SK-N-SH (cell line): ENCODE measurements at regions not wholly inside any gene's neighbourhood (a gene's known extent, or its start where the extent isn't known, plus 50 kb on each side); places are given as distances from the start of the nearest gene placed in this dataset.
"Not testable (repeated sequence)": the region's sequence is repeated elsewhere in the genome, so short reads cannot be mapped to it uniquely, and the experiment has no call there.

Experiments
- CTCF ChIA-PET: fragments of 300-600, 350-600 bp; formaldehyde crosslinking; extraction: SDS; loops from one replicate; lab custom pipeline; 2021; lab: Yijun Ruan, JAX
- POLR2A ChIA-PET: fragments of 350-600 bp; sonication (Branson Sonifier 250); formaldehyde crosslinking; extraction: SDS; loops from one replicate; lab custom pipeline; 2020; ENCODE audit warnings: antibody characterized with exemption, inconsistent platforms; lab: Yijun Ruan, JAX
- DNase-seq: peaks from one replicate; pipeline ENCODE4 v3.0.0; 2012
- H2AFZ ChIP-seq: fragments of 200-600 bp; sonication (generic); 2 replicates; pipeline ENCODE4 v1.8.1; 2016; ENCODE audit warnings: antibody characterized with exemption, mild to moderate bottlenecking, low read depth
- H3F3A ChIP-seq: fragments of 200-600 bp; sonication (generic); replicated peaks from 2 replicates; pipeline ENCODE3; 2016; ENCODE audit warnings: antibody characterized with exemption, mild to moderate bottlenecking; ENCODE audit not compliant: insufficient read depth
- H3K27ac ChIP-seq, 2 experiments: fragments of 200-500 bp in 1 of 2; fragments of 200-600 bp in 1 of 2; sonication (Bioruptor generic) in 1 of 2; sonication (generic), shearing (Covaris generic) in 1 of 2; 2 replicates each; pipeline versions ENCODE4 v1.5.1 to v1.6.1; 2014 to 2016; ENCODE audit warnings: low read depth in 2 of 2, inconsistent platforms in 1 of 2, low read length in 1 of 2, mild to moderate bottlenecking in 1 of 2, mixed read lengths in 1 of 2
- H3K27me3 ChIP-seq: fragments of 200-600 bp; sonication (generic), shearing (Covaris generic); 2 replicates; pipeline ENCODE4 v1.6.1; 2016; ENCODE audit warnings: mixed run types; ENCODE audit not compliant: insufficient read depth
- H3K36me3 ChIP-seq, 2 experiments: fragments of 200-500 bp in 1 of 2; fragments of 200-600 bp in 1 of 2; sonication (Bioruptor generic) in 1 of 2; sonication (generic) in 1 of 2; replicated peaks in 1 of 2; 2 replicates each; pipeline versions ENCODE3 to v1.5.1; 2014 to 2016; ENCODE audit warnings: low read length in 1 of 2, mild to moderate bottlenecking in 1 of 2; ENCODE audit not compliant: insufficient read depth in 2 of 2, control insufficient read depth in 1 of 2
- H3K4me1 ChIP-seq, 2 experiments: fragments of 200-500 bp in 1 of 2; fragments of 200-600 bp in 1 of 2; sonication (Bioruptor generic) in 1 of 2; sonication (generic), shearing (Covaris generic) in 1 of 2; 2 replicates each; pipeline versions ENCODE4 v1.5.1 to v1.6.1; 2014 to 2016; ENCODE audit warnings: low read depth in 1 of 2, low read length in 1 of 2, mixed run types in 1 of 2; ENCODE audit not compliant: insufficient read depth in 2 of 2, control insufficient read depth in 1 of 2
- H3K4me2 ChIP-seq: fragments of 200-600 bp; sonication (generic), shearing (Covaris generic); 2 replicates; pipeline ENCODE4 v1.6.1; 2017; ENCODE audit warnings: mixed run types
- H3K4me3 ChIP-seq, 2 experiments: fragments of 200-500 bp in 1 of 2; fragments of 200-600 bp in 1 of 2; sonication (Bioruptor generic) in 1 of 2; sonication (generic), shearing (Covaris generic) in 1 of 2; 2 replicates each; pipeline versions ENCODE4 v1.5.1 to v1.8.1; 2014 to 2016; ENCODE audit warnings: low read depth in 2 of 2, inconsistent platforms in 1 of 2, low read length in 1 of 2, mild to moderate bottlenecking in 1 of 2, mixed read lengths in 1 of 2, moderate library complexity in 1 of 2
- H3K79me2 ChIP-seq: fragments of 200-600 bp; sonication (generic); 2 replicates; pipeline ENCODE4 v1.8.1; 2017; ENCODE audit warnings: mild to moderate bottlenecking; ENCODE audit not compliant: insufficient read depth
- H3K9ac ChIP-seq: fragments of 200-600 bp; sonication (generic); 2 replicates; pipeline ENCODE4 v1.6.1; 2017; ENCODE audit warnings: mixed run types
- H3K9me2 ChIP-seq: fragments of 200-600 bp; sonication (generic); 2 replicates; pipeline ENCODE4 v1.6.1; 2017; ENCODE audit warnings: mixed run types
- H3K9me3 ChIP-seq: fragments of 200-600 bp; sonication (generic); 2 replicates; pipeline ENCODE4 v1.6.1; 2017; ENCODE audit warnings: mixed run types, mild to moderate bottlenecking, moderate library complexity
- H4K20me1 ChIP-seq: fragments of 200-600 bp; sonication (generic); 2 replicates; pipeline ENCODE4 v1.6.1; 2017; ENCODE audit warnings: mild to moderate bottlenecking, mixed run types; ENCODE audit not compliant: insufficient read depth
- ELF1 ChIP-seq: IDR thresholded peaks from 2 replicates; pipeline ENCODE4 v1.4.0; 2012
- FOSL2 ChIP-seq: IDR thresholded peaks from 2 replicates; pipeline ENCODE4 v1.4.0; 2012; ENCODE audit warnings: low read depth, mild to moderate bottlenecking, moderate library complexity, borderline replicate concordance
- FOXM1 ChIP-seq: IDR thresholded peaks from 2 replicates; pipeline ENCODE4 v1.4.0; 2012; ENCODE audit warnings: low read depth, mild to moderate bottlenecking
- GABPA ChIP-seq: IDR thresholded peaks from 2 replicates; pipeline ENCODE4 v1.4.0; 2012; ENCODE audit warnings: low read depth, mild to moderate bottlenecking
- MEF2A ChIP-seq: IDR thresholded peaks from 2 replicates; pipeline ENCODE4 v1.4.0; 2012; ENCODE audit warnings: low read depth, borderline replicate concordance
- NRF1 ChIP-seq: IDR thresholded peaks from 2 replicates; pipeline ENCODE4 v1.6.1; 2012; ENCODE audit warnings: low read depth, mild to moderate bottlenecking, low read length
- RAD21 ChIP-seq: IDR thresholded peaks from 2 replicates; pipeline ENCODE4 v1.6.1; 2012; ENCODE audit warnings: mild to moderate bottlenecking, low read length
- SIN3A ChIP-seq: IDR thresholded peaks from 2 replicates; pipeline ENCODE4 v1.6.1; 2012; ENCODE audit warnings: low read depth, mild to moderate bottlenecking, low read length, moderate library complexity, borderline replicate concordance
- TAF1 ChIP-seq: IDR thresholded peaks from 2 replicates; pipeline ENCODE4 v1.6.1; 2012; ENCODE audit warnings: low read depth, mild to moderate bottlenecking, low read length, moderate library complexity, borderline replicate concordance
- TEAD4 ChIP-seq: IDR thresholded peaks from 2 replicates; pipeline ENCODE4 v1.4.0; 2012; ENCODE audit warnings: mild to moderate bottlenecking, borderline replicate concordance; ENCODE audit not compliant: insufficient read depth
- YY1 ChIP-seq: IDR thresholded peaks from 2 replicates; pipeline ENCODE4 v1.4.0; 2012; ENCODE audit warnings: low read depth, mild to moderate bottlenecking
- WGBS: methylation state at CpG from one replicate; pipeline ENCODE4 v1.1.6; 2017; ENCODE audit warnings: low lambda C conversion rate; 5-methylcytosine and 5-hydroxymethylcytosine counted together

- TF ChIP-seq TAF1 (no peak), ELF1 (no peak)
These were observed 341.1 kb downstream of the MMUT start (continued) for GRCh38 chr6:49121970-49122369.

GRCh38 chr6:49118478-49118877 lies 344.6 kb downstream of the MMUT start:
- H3K27ac ChIP-seq = no peak overlapping the region
- no peaks in the 10 kb centered on the region for H4K20me1 ChIP-seq
- H3K9me3 ChIP-seq = no peaks in the 10 kb centered on the region
- H3F3A ChIP-seq = no peaks in the 10 kb centered on the region
- DNase-seq = no peak
- H3K4me3 ChIP-seq = no peak overlapping the region
- POLR2A ChIA-PET = no interaction called here
- TF ChIP-seq YY1 (no peak), RAD21 (no peak), GABPA (no peak), SIN3A (no peak), FOXM1 (no peak), FOSL2 (no peak), MEF2A (no peak)
- CTCF ChIA-PET = no interaction called here
- H3K9ac ChIP-seq = no peak overlapping the region
- H2AFZ ChIP-seq = no peak overlapping the region
- H3K4me2 ChIP-seq = no peak overlapping the region
- no peaks in the 10 kb centered on the region; a peak in 1 of 4 replicates for H3K4me1 ChIP-seq
- H3K9me2 ChIP-seq = no peaks in the 10 kb centered on the region
- no peaks in the 10 kb centered on the region for H3K79me2 ChIP-seq
- no peaks in the 10 kb centered on the region for H3K27me3 ChIP-seq
- H3K36me3 ChIP-seq = no peaks in the 10 kb centered on the region

- WGBS = 37% methylated on average over 2 of the region's 2 CpGs
- Histone ChIP-seq H3K79me2 (no peaks in the 10 kb centered on the region), H3K4me2 (no peak overlapping the region), H3K9me2 (no peaks in the 10 kb centered on the region), H3K9ac (no peak overlapping the region), H3K27me3 (no peaks in the 10 kb centered on the region)
- CTCF ChIA-PET = no interaction called here
- no peak for TF ChIP-seq FOSL2
- no peak for TF ChIP-seq NRF1
- TF ChIP-seq TEAD4 = no peak
- no peak for TF ChIP-seq ELF1
- TF ChIP-seq, all 33 proteins: peak for 0
- no peak for DNase-seq
- no peaks in the 10 kb centered on the region for H3F3A ChIP-seq
- H2AFZ ChIP-seq = no peak overlapping the region
- H3K9me3 ChIP-seq = no peaks in the 10 kb centered on the region
- no peak overlapping the region for H3K27ac ChIP-seq
- no peaks in the 10 kb centered on the region for H3K4me1 ChIP-seq
- no peaks in the 10 kb centered on the region for H3K36me3 ChIP-seq
- H4K20me1 ChIP-seq = no peaks in the 10 kb centered on the region
- POLR2A ChIA-PET = no interaction called here
- H3K4me3 ChIP-seq = no peak overlapping the region
These were observed 352.1 kb downstream of the MMUT start for GRCh38 chr6:49110916-49111315.

GRCh38 chr6:49097664-49098063 lies 365.4 kb downstream of the MMUT start:
- H3K27ac ChIP-seq, CTCF ChIA-PET, H3K9ac ChIP-seq, H3F3A ChIP-seq, H4K20me1 ChIP-seq, H3K9me2 ChIP-seq, H3K36me3 ChIP-seq, H3K9me3 ChIP-seq, H2AFZ ChIP-seq, POLR2A ChIA-PET, H3K27me3 ChIP-seq, H3K4me2 ChIP-seq, H3K79me2 ChIP-seq, DNase-seq, H3K4me1 ChIP-seq, H3K4me3 ChIP-seq: not testable (repeated sequence)
- 43% methylated on average over 7 of the region's 11 CpGs for WGBS
